Upper lobe of right lung (tissue), 1 donor: ENCODE measurements at regions not wholly inside any gene's neighbourhood (a gene's known extent, or its start where the extent isn't known, plus 50 kb on each side); places are given as distances from the start of the nearest gene placed in this dataset.

Source experiments
- ATAC-seq: fragments of 200-7000 bp; cut with Tn5 transposase; one replicate; pipeline ENCODE4 v1.9.1; 2020; ENCODE audit warnings: mild to moderate bottlenecking, moderate library complexity
- DNase-seq: peaks from one replicate; pipeline ENCODE4 v3.0.0-alpha.2; 2020
- H3K27ac ChIP-seq: fragments of 200-600 bp; one replicate; pipeline ENCODE4 v1.8.0; 2022
- H3K27me3 ChIP-seq: fragments of 200-600 bp; one replicate; pipeline ENCODE4 v1.8.0; 2022; ENCODE audit warnings: mild to moderate bottlenecking
- H3K36me3 ChIP-seq: fragments of 200-600 bp; one replicate; pipeline ENCODE4 v1.8.0; 2022
- H3K4me1 ChIP-seq: fragments of 200-600 bp; one replicate; pipeline ENCODE4 v1.8.0; 2022
- H3K4me3 ChIP-seq: fragments of 200-600 bp; one replicate; pipeline ENCODE4 v1.8.0; 2022; ENCODE audit warnings: mild to moderate bottlenecking
- H3K9me3 ChIP-seq: fragments of 200-600 bp; one replicate; pipeline ENCODE4 v1.8.0; 2022
- intact Hi-C: fragments of 100-400 bp; cut with DNase I; formaldehyde crosslinking; loops from one replicate; pipeline ENCODE4 v1.11.0; 2022
- TF ChIP-seq, protein P1 (sequence below): fragments of 200-600 bp; IDR thresholded peaks from one replicate; pipeline ENCODE4 v1.8.0; 2022; ENCODE audit warnings: antibody characterized with exemption
- donor health status: DM: no; HTN: yes; CAD: no; lungs with severe emphysema.

DNA sequence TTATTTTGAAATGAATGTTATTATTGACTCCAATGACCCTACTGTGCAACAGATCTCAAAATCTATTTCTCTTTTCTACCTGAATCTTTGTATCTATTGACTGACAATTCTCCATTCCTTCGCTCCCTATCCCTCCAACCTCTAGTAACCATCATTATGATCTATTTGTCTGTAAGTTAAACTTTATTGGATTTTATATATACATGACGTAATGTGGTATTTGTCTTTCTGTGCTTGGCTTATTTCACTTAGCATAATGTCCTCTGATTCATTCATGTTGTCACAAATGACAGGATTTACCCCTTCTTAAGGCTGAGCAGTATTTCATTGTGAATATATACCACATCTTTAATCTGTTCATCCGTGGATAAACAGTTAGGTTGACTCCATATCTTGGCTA is 200.4 kb upstream of the SORCS1 start:
- Histone ChIP-seq H3K4me1 (no peaks in the 10 kb centered on the region), H3K36me3 (no peaks in the 10 kb centered on the region), H3K27me3 (no peaks in the 10 kb centered on the region), H3K9me3 (no peaks in the 10 kb centered on the region), H3K27ac (no peak overlapping the region), H3K4me3 (no peak overlapping the region)
- DNase-seq = no peak
- intact Hi-C loops = no loop called here
- ATAC-seq = no peak
- TF ChIP-seq, protein P1, sequence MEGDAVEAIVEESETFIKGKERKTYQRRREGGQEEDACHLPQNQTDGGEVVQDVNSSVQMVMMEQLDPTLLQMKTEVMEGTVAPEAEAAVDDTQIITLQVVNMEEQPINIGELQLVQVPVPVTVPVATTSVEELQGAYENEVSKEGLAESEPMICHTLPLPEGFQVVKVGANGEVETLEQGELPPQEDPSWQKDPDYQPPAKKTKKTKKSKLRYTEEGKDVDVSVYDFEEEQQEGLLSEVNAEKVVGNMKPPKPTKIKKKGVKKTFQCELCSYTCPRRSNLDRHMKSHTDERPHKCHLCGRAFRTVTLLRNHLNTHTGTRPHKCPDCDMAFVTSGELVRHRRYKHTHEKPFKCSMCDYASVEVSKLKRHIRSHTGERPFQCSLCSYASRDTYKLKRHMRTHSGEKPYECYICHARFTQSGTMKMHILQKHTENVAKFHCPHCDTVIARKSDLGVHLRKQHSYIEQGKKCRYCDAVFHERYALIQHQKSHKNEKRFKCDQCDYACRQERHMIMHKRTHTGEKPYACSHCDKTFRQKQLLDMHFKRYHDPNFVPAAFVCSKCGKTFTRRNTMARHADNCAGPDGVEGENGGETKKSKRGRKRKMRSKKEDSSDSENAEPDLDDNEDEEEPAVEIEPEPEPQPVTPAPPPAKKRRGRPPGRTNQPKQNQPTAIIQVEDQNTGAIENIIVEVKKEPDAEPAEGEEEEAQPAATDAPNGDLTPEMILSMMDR = no peak

DNA sequence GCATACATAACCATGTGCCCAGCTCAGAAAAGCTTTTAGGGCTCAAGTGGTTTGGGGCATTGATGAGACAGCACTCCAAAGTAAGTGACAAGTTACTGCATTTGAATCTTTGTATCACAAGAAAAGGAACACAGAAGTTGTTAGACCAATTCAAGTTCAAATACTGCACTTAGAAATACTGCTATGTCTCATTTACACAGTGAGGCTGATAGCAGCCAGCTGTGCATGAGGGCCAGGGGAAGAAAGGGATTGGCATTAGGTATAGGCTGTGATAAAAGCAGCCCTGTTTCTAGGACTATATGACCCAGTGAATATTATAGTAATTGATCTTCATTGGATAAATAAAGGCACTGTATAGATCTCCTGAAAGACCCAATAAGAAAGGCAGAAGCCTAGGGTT is 197.8 kb upstream of the SORCS1 start:
- TF ChIP-seq, protein P1 = no peak
- Histone ChIP-seq H3K4me1 (no peaks in the 10 kb centered on the region), H3K27me3 (no peaks in the 10 kb centered on the region), H3K36me3 (no peaks in the 10 kb centered on the region), H3K27ac (no peak overlapping the region), H3K9me3 (no peaks in the 10 kb centered on the region), H3K4me3 (no peak overlapping the region)
- intact Hi-C loops = no loop called here
- no peak for ATAC-seq
- no peak for DNase-seq

DNA sequence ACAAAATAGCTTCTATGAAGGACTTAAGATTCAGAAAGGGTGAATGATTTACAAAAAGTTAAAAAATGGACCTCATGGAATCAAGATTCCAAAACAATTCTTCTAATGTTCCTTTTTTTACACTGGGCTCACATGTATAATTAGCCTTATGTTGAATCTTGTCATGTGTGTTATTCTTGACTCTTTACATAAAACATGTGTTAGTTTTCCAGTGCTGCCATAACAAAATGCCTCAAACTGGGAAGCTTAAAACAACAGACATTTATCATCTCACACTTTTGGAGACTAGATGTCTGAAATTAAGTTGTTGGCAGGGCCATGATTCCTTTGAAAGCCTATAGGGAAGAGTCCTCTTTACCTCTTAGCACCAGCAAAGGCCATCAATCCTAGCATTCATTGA is 192.5 kb upstream of the SORCS1 start:
- TF ChIP-seq, protein P1 = no peak
- Histone ChIP-seq H3K4me3 (no peak overlapping the region), H3K4me1 (no peaks in the 10 kb centered on the region), H3K9me3 (no peaks in the 10 kb centered on the region), H3K27ac (no peak overlapping the region), H3K36me3 (no peaks in the 10 kb centered on the region), H3K27me3 (no peaks in the 10 kb centered on the region)
- intact Hi-C loops = no loop called here
- ATAC-seq (no peak), DNase-seq (no peak)

DNA sequence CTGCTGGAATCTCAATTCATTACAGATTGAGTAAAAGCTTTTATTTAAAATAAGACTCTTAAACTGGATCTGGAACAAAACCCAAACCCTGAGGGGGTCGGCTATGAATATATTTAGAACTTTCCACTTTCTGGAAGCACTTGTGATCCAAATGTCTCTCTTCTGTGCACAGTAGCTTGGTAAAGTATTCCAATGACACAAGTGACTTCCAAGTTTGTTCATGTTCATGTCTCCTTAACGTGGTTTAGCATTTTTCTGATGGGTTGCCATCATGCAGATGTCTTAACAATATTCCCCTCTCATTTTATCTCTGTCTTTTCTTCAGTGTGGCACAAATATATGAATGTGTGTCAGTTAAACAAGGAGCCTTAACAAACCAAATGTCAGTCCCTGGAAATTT is 191.9 kb upstream of the SORCS1 start:
- DNase-seq (no peak), ATAC-seq (no peak)
- Histone ChIP-seq H3K36me3 (no peaks in the 10 kb centered on the region), H3K4me3 (no peak overlapping the region), H3K27me3 (no peaks in the 10 kb centered on the region), H3K4me1 (no peaks in the 10 kb centered on the region), H3K27ac (no peak overlapping the region), H3K9me3 (no peaks in the 10 kb centered on the region)
- TF ChIP-seq, protein P1 = no peak
- intact Hi-C loops = no loop called here

DNA sequence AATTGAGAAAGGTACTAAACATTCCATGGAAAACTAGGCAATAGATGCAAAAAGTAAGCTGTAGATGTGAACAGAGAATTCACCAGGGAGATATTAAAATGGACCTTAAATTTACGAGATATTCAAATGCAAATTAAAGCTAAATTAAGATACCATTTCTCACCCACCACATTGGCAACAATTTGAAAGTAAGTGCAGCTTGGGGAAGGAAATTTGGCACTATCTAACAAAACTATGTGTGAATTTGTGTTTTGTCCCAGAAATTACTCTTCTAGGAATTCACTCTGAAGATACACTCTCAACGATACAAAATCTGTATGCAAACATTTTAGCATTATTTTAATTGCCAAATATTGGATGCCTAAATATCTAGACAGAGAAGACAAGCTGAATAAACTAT is 178.2 kb upstream of the SORCS1 start:
- H3K27ac ChIP-seq = no peak overlapping the region
- TF ChIP-seq, protein P1 = no peak
- no peaks in the 10 kb centered on the region for H3K9me3 ChIP-seq
- intact Hi-C loops = no loop called here
- no peak overlapping the region for H3K4me3 ChIP-seq
- no peak for DNase-seq
- no peak for ATAC-seq
- H3K27me3 ChIP-seq = no peaks in the 10 kb centered on the region
- H3K4me1 ChIP-seq = no peaks in the 10 kb centered on the region
- no peaks in the 10 kb centered on the region for H3K36me3 ChIP-seq

DNA sequence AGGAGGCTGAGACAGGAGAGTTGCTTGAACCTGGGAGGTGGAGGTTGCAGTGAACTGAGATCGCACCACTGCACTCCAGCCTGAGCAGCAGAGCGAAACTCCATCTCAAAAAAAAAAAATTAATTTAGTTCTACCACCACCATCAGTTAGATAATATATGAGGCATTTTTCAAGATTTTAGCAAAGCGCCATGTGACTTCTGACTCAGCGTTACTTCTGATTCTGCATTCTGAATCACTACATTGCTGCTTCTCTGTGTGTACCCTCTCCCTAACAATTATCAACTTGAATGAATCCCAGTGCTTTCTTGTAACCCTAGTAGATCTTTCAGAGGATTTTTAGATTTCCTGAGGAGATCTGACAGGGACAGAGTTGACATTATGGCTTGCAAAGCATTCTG is 176.8 kb upstream of the SORCS1 start:
- intact Hi-C loops = no loop called here
- ATAC-seq = no peak
- Histone ChIP-seq H3K27me3 (no peaks in the 10 kb centered on the region), H3K4me1 (no peaks in the 10 kb centered on the region), H3K4me3 (no peak overlapping the region), H3K9me3 (no peaks in the 10 kb centered on the region), H3K36me3 (no peaks in the 10 kb centered on the region), H3K27ac (no peak overlapping the region)
- TF ChIP-seq, protein P1 = no peak
- no peak for DNase-seq
